Heart left ventricle (tissue), 16 donors: ENCODE measurements at regions not wholly inside any gene's neighbourhood (a gene's known extent, or its start where the extent isn't known, plus 50 kb on each side); places are given as distances from the start of the nearest gene placed in this dataset.
"Not testable (repeated sequence)": the region's sequence is repeated elsewhere in the genome, so short reads cannot be mapped to it uniquely, and the experiment has no call there.

ENCODE experiments used
- ATAC-seq, 4 donors: fragments of 200-7000 bp; cut with Tn5 transposase; one replicate each; pipeline ENCODE4 v1.9.1; 2020 to 2022; ENCODE audit warnings: moderate library complexity in 4 of 4, mild to moderate bottlenecking in 3 of 4, moderate number of reproducible peaks in 1 of 4
- DNase-seq, 5 donors: peaks; one replicate each; pipeline ENCODE4 v3.0.0-alpha.2; 2020
- H3K27ac ChIP-seq, 12 donors: fragments of 200-600 bp; sonication (generic) in 4 of 12; one replicate each; pipeline versions ENCODE4 v1.5.0 to v1.8.0; 2016 to 2022; ENCODE audit warnings: mild to moderate bottlenecking in 2 of 12
- H3K27me3 ChIP-seq, 9 donors: fragments of 200-600 bp; sonication (generic) in 2 of 9; one replicate each; pipeline versions ENCODE4 v1.5.1 to v1.8.0; 2016 to 2022; ENCODE audit warnings: mild to moderate bottlenecking in 3 of 9
- H3K36me3 ChIP-seq, 9 donors: fragments of 200-600 bp; sonication (generic) in 2 of 9; one replicate each; pipeline versions ENCODE4 v1.5.0 to v1.8.0; 2018 to 2022; ENCODE audit warnings: mild to moderate bottlenecking in 2 of 9
- H3K4me1 ChIP-seq, 12 donors: fragments of 200-600 bp; sonication (generic) in 4 of 12; one replicate each; pipeline versions ENCODE4 v1.5.0 to v1.8.0; 2016 to 2022; ENCODE audit warnings: mild to moderate bottlenecking in 3 of 12
- H3K4me3 ChIP-seq, 12 donors: fragments of 200-600 bp; sonication (generic) in 4 of 12; one replicate each; pipeline versions ENCODE4 v1.5.0 to v1.8.0; 2017 to 2022; ENCODE audit warnings: mild to moderate bottlenecking in 9 of 12, moderate library complexity in 4 of 12
- H3K9me3 ChIP-seq, 12 donors: fragments of 200-600 bp; sonication (generic) in 4 of 12; one replicate each; pipeline versions ENCODE4 v1.5.0 to v1.8.0; 2016 to 2022; ENCODE audit warnings: mild to moderate bottlenecking in 1 of 12
- POLR2A ChIP-seq, 2 donors: fragments of 450-650 bp; IDR thresholded peaks; one replicate each; pipeline ENCODE4 v1.6.1; 2017; ENCODE audit warnings: antibody characterized with exemption in 2 of 2, mild to moderate bottlenecking in 2 of 2, moderate library complexity in 2 of 2
- WGBS, 4 donors: extraction: QIAGEN DNeasy Blood & Tissue Kit in 2 of 4; methylation state at CpG; one replicate each; pipeline versions ENCODE4 v1.1.5 to v1.1.7; 2013 to 2018; 5-methylcytosine and 5-hydroxymethylcytosine counted together
- intact Hi-C, 10 donors: fragments of 100-400 bp; cut with DNase I; formaldehyde crosslinking; loops; one replicate each; pipeline versions ENCODE4 v1.11.1 to v1.14.2; 2022
- TF ChIP-seq, protein P1 (sequence below), 12 donors: fragments of 200-600 bp; sonication (generic) in 4 of 12; IDR thresholded peaks; one replicate each; pipeline versions ENCODE4 v1.5.0 to v1.8.0; 2018 to 2022; ENCODE audit warnings: antibody characterized with exemption in 12 of 12, mild to moderate bottlenecking in 5 of 12
- donor health status: ischemic (EF 13 %, LVEDD 7.1; RV severe dilation, severe dysfunction).
- donor health status: healthy with polysubstance abuse.
- donor health status: DM: no; HTN: yes; CAD: no.
- donor health status: DM: no; HTN: no; CAD: no.
- donor health status: ischemic (EF 25% LVEDD 6.9; RV normal size, moderate dysfunction).
- donor health status: ischemic (EF 25% LVEDD 5.7; RV mildly dilated, moderate dysfunction).
- donor health status: healthy.
- donor health status: DM: yes; HTN: yes; CAD: no.
- donor health status: ischemic (EF 35%, LVEDD 5.7; RV mildly dilated, moderate dysfunction).
- donor health status: nonischemic (EF 11% LVEDD 7.7; RV severe dilation, severe dysfunction).
- donor health status: DM: yes; HTN: yes; CAD: no.
- donor health status: PGD.
- donor health status: ischemic (EF 29% LVEDD 5.4; RV normal size, mild dysfunction).
- donor health status: nonischemic (EF 23%, LVEDD 6.1; RV moderate dilation, normal function).

DNA sequence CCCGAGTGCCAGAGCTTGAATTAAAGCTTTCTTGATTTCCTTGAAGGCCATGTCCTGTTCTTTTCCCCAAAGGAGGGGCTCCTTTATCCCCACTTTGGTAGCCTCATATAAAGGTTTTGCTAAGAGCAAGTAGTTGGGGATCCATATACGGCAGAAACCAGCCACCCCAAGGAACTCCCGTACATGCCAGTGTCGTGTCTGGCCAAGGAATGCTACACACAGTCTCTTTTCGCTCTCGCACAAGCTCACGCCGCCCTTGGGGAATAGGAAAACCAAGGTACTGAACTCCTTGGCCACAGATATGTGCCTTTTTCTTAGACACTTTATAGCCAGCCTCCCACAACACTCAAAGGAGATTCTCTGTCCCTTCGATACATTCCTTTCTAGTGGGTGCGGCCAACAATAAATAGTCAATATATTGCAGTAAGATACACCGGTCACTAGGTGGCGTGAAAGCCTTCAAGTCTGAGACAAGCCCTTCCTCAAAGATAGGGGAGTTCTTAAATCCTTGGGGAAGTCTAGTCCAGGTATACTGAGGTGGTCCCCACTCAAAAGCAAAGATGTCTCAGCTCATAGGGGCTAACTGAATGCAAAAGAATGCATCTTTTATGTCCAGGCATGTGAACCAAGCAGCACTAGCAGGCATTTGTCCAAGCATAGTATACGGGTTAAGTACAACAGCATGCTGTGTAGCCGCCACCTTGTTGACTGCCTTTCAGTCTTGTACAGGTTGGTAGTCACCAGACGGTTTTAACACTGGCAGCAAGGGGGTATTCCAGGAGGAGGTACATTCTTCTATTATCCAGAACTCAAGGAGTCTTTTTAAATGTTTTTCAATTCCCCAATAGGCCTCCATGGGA, 57.8 kb upstream of the XAGE1B start:
- Histone ChIP-seq H3K36me3 (no peaks in the 10 kb centered on the region), H3K4me1 (no peaks in the 10 kb centered on the region), H3K27ac (no peak overlapping the region), H3K4me3 (no peak overlapping the region), H3K27me3 (peaks cover 0 to 31% (median 0%) of the 10 kb centered on the region in 9 donors), H3K9me3 (no peaks in the 10 kb centered on the region)
- intact Hi-C loops, result no loop called here
- TF ChIP-seq POLR2A (IDR thresholded peaks at IDR 0.05), result no peak
- TF ChIP-seq, protein P1, sequence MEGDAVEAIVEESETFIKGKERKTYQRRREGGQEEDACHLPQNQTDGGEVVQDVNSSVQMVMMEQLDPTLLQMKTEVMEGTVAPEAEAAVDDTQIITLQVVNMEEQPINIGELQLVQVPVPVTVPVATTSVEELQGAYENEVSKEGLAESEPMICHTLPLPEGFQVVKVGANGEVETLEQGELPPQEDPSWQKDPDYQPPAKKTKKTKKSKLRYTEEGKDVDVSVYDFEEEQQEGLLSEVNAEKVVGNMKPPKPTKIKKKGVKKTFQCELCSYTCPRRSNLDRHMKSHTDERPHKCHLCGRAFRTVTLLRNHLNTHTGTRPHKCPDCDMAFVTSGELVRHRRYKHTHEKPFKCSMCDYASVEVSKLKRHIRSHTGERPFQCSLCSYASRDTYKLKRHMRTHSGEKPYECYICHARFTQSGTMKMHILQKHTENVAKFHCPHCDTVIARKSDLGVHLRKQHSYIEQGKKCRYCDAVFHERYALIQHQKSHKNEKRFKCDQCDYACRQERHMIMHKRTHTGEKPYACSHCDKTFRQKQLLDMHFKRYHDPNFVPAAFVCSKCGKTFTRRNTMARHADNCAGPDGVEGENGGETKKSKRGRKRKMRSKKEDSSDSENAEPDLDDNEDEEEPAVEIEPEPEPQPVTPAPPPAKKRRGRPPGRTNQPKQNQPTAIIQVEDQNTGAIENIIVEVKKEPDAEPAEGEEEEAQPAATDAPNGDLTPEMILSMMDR (IDR thresholded peaks at IDR 0.05), result peak; percentile 29 to 63 (median 50)
- ATAC-seq (peak in 1 of 4 donors; percentile 27), DNase-seq (peak in 1 of 5 donors; percentile 16)
- WGBS, 4 donors, result 30 to 43% (median 34%) methylated on average over 15 of the region's 15 CpGs

GRCh38 chrX:52568146-52568545, 51.3 kb upstream of the XAGE1B start:
- H3K27ac ChIP-seq, ATAC-seq, H3K4me3 ChIP-seq, H3K4me1 ChIP-seq, H3K36me3 ChIP-seq, intact Hi-C loops, H3K9me3 ChIP-seq, DNase-seq: not testable (repeated sequence)
- H3K27me3 ChIP-seq, result peaks cover 0 to 36% (median 0%) of the 10 kb centered on the region in 9 donors
- WGBS, 4 donors, result 56 to 69% (median 59%) methylated on average over 9 to 12 of the region's 12 CpGs
